Type B pancreatic cell (in vitro differentiated cells): ENCODE measurements at regions not wholly inside any gene's neighbourhood (a gene's known extent, or its start where the extent isn't known, plus 50 kb on each side); places are given as distances from the start of the nearest gene placed in this dataset.

Experiments used
- DNase-seq: peaks from one replicate; pipeline ENCODE4 v3.0.0; 2021; ENCODE audit warnings: mixed read lengths; ENCODE audit not compliant: unreplicated experiment; ENCODE audit errors: extremely low spot score
- H3K27ac Mint-ChIP-seq: 2 replicates; pipeline ENCODE4 v1.8.0; 2021; ENCODE audit warnings: mild to moderate bottlenecking, mixed read lengths
- H3K27me3 Mint-ChIP-seq: 2 replicates; pipeline ENCODE4 v1.8.0; 2021; ENCODE audit warnings: mixed read lengths
- H3K36me3 Mint-ChIP-seq: 2 replicates; pipeline ENCODE4 v1.8.0; 2021; ENCODE audit warnings: mixed read lengths
- H3K4me1 Mint-ChIP-seq: one replicate; pipeline ENCODE4 v1.8.0; 2021; ENCODE audit warnings: mixed read lengths; ENCODE audit not compliant: unreplicated experiment
- H3K4me3 Mint-ChIP-seq: 2 replicates; pipeline ENCODE4 v1.8.0; 2021; ENCODE audit warnings: mild to moderate bottlenecking, mixed read lengths
- H3K9me3 Mint-ChIP-seq: 2 replicates; pipeline ENCODE4 v1.8.0; 2021; ENCODE audit warnings: mixed read lengths
- TF ChIP-seq, protein P1 (sequence below): fragments of 200-600 bp; sonication (generic); conservative IDR thresholded peaks from 2 replicates; pipeline ENCODE4 v1.5.0; 2021; ENCODE audit warnings: antibody characterized with exemption, mild to moderate bottlenecking

DNA sequence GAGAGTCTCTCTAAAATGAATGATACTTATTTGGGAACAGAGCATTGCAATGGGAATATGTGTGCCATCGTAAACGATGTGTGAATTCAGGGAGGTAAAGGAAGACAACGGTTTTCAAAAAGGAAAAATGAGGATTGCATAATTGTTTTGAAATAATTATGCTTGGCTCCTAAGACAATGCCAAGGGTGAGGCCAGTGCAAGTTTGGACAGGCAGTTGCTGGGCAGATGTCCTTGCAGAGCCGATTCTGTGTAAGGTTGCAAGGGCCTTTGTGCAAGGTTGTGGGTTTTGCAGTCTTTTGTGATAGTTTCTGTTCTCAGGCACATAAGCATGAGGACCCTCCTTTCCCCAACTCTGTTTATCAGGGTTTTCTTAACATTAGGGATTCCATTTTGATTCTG, 70.0 kb upstream of the ZNF236 start:
- no peak overlapping the region for H3K4me3 Mint-ChIP-seq

DNA sequence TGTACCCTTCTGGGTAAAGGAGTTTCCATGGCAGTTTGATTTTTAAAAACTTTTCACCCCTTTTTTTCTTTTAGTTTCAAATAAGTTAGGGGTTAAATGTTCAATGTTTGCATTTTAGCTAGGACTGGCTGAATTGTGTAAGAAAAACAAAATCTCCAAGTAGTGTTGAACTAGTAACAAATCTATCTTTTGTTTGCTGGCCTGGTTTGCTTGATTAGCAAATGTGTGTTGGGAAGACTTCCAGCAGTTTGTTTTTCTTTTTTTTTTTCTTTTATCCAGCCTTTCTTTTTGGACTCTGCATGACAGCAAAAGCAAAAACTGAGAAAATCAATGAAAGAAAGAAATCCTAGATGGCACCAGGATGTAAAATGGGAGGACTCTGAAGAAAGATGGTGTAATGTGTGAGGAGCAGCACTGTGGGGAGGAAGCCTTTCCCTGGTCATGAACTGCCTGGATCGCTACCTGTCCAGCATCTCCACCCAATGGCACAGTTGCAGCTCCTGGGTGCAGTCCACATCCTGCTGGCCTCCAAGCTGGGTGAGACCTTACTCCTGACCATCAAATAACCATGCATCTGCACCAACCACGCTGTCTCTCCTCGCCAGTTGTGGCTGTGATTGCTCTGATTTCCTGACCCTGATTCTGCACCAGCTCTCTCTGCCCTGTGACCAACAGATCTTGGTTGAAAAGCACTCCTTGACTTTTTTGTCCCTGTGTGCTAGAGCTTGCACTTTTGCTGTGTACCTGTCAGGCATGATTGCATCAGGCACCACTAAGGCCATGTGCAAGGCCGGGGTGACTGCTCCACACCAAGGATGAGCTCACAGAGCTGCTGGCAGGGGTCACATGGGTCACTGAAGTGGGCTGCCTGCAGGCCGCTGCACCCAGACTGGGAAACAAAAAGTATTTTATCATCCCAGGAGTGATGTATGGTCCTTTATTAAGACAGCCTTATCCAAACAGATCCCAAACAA, 71.2 kb upstream of the ZNF236 start:
- TF ChIP-seq, protein P1, sequence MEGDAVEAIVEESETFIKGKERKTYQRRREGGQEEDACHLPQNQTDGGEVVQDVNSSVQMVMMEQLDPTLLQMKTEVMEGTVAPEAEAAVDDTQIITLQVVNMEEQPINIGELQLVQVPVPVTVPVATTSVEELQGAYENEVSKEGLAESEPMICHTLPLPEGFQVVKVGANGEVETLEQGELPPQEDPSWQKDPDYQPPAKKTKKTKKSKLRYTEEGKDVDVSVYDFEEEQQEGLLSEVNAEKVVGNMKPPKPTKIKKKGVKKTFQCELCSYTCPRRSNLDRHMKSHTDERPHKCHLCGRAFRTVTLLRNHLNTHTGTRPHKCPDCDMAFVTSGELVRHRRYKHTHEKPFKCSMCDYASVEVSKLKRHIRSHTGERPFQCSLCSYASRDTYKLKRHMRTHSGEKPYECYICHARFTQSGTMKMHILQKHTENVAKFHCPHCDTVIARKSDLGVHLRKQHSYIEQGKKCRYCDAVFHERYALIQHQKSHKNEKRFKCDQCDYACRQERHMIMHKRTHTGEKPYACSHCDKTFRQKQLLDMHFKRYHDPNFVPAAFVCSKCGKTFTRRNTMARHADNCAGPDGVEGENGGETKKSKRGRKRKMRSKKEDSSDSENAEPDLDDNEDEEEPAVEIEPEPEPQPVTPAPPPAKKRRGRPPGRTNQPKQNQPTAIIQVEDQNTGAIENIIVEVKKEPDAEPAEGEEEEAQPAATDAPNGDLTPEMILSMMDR = no peak
- Mint-ChIP-seq H3K27me3 (no peaks in the 10 kb centered on the region), H3K27ac (no peak overlapping the region), H3K36me3 (no peaks in the 10 kb centered on the region), H3K4me1 (no peaks in the 10 kb centered on the region), H3K9me3 (peaks cover 9% of the 10 kb centered on the region), H3K4me3 (no peak overlapping the region)
- DNase-seq = no peak

More for the DNA sequence above, 70.0 kb upstream of the ZNF236 start:
- TF ChIP-seq, protein P1 = no peak
- Mint-ChIP-seq H3K27ac (no peak overlapping the region), H3K9me3 (peaks cover 6% of the 10 kb centered on the region), H3K27me3 (no peaks in the 10 kb centered on the region), H3K4me1 (no peaks in the 10 kb centered on the region), H3K36me3 (no peaks in the 10 kb centered on the region)
- DNase-seq = no peak

DNA sequence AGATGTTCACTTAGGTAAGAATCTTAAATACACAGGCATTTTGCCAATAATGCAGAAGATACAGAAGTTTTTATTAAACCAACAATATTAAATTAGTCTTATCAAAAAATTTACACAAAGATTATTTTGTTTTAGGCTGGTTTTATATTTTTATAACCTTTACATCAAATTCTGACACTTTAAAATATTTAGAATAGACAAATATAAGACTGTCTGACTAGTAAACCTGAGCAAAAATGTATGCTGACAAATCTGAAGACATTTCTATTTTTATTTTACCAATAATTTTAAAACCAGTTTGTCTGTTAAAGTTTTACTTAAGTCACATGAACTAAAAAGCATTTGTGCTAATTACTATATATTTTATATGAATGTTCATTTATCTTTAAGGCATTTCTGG, 72.1 kb upstream of the ZNF236 start:
- no peak for DNase-seq
- TF ChIP-seq, protein P1 = no peak
- Mint-ChIP-seq H3K4me1 (no peaks in the 10 kb centered on the region), H3K36me3 (no peaks in the 10 kb centered on the region), H3K27me3 (no peaks in the 10 kb centered on the region), H3K9me3 (peaks cover 9% of the 10 kb centered on the region), H3K4me3 (no peak overlapping the region), H3K27ac (no peak overlapping the region)

DNA sequence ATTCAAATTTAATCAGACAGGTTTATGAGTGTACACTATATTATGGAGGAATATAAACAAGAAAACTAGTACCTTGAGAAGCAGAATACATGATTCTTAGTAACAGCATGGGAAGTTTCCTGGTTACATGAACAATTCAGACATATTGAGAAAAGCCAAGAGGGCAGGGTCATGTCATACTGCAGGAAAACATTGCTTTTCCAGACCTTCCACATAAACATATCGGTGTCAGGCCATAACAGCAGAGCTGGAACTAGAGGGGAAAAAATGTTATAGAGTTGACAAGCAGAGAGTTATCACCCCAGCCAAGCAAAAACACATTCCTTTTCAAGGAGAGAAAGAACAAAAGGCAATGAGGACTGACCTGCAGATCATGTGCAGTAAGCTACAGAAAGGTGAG, 74.7 kb upstream of the ZNF236 start:
- H3K36me3 Mint-ChIP-seq = no peaks in the 10 kb centered on the region
- H3K27me3 Mint-ChIP-seq = no peaks in the 10 kb centered on the region
- H3K27ac Mint-ChIP-seq = no peak overlapping the region
- no peak for DNase-seq
- TF ChIP-seq, protein P1 = no peak
- no peaks in the 10 kb centered on the region for H3K4me1 Mint-ChIP-seq
- no peak overlapping the region for H3K4me3 Mint-ChIP-seq
- H3K9me3 Mint-ChIP-seq = peaks cover 13% of the 10 kb centered on the region

DNA sequence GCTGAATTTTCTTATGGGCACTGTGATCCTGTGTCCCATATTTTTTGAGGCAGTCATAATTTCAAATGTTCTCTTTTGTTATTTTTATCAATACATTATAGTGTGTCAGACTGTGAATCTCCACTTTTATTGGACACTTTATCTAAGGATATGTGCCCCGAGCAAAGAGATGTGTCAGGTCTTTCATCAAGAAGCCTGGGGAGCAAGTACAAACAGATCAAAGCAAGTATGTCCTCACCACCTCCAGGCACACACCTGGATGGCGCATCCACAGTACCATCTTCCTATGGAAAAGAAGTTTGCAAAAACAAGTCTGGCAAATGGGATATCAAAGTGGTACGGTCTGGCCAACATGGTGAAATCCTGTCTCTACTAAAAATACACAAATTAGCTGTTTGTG, 81.0 kb upstream of the ZNF236 start:
- no peaks in the 10 kb centered on the region for H3K4me1 Mint-ChIP-seq
- peaks cover 9% of the 10 kb centered on the region for H3K9me3 Mint-ChIP-seq
- H3K27ac Mint-ChIP-seq = no peak overlapping the region
- H3K36me3 Mint-ChIP-seq = no peaks in the 10 kb centered on the region
- DNase-seq = no peak
- no peaks in the 10 kb centered on the region for H3K27me3 Mint-ChIP-seq
- no peak overlapping the region for H3K4me3 Mint-ChIP-seq
- TF ChIP-seq, protein P1 = no peak
